Right atrium auricular region (tissue), 2 donors: ENCODE measurements at regions not wholly inside any gene's neighbourhood (a gene's known extent, or its start where the extent isn't known, plus 50 kb on each side); places are given as distances from the start of the nearest gene placed in this dataset.

Source experiments
- DNase-seq: peaks from one replicate; pipeline ENCODE4 v3.0.0-alpha.2; 2019; ENCODE audit warnings: low spot score
- H3K27ac ChIP-seq, 2 donors: fragments of 200-600 bp; sonication (generic); 1 replicate in 1 of 2; 2 replicates in 1 of 2; pipeline ENCODE4 v1.5.1; 2016 to 2019
- H3K27me3 ChIP-seq, 2 donors: fragments of 200-600 bp; sonication (generic); one replicate each; pipeline versions ENCODE4 v1.5.1 to v1.6.0; 2017 to 2019
- H3K36me3 ChIP-seq: fragments of 200-600 bp; sonication (generic); one replicate; pipeline ENCODE4 v1.5.1; 2016
- H3K4me1 ChIP-seq, 2 donors: fragments of 200-600 bp; sonication (generic); one replicate each; pipeline versions ENCODE4 v1.5.1 to v1.6.0; 2017 to 2019
- H3K4me3 ChIP-seq, 2 donors: fragments of 200-600 bp; sonication (generic); 1 replicate in 1 of 2; 2 replicates in 1 of 2; pipeline ENCODE4 v1.5.1; 2017 to 2019; ENCODE audit warnings: mild to moderate bottlenecking in 1 of 2, moderate library complexity in 1 of 2
- H3K9me3 ChIP-seq, 2 donors: fragments of 200-600 bp; sonication (generic); one replicate each; pipeline ENCODE4 v1.5.1; 2019
- CTCF ChIP-seq, 2 donors: fragments of 200-600 bp; sonication (generic); IDR thresholded peaks; one replicate each; pipeline ENCODE4 v1.5.1; 2019; ENCODE audit warnings: antibody characterized with exemption in 2 of 2

GRCh38 chr6:44650495-44650894, 263.0 kb downstream of the CDC5L start:
- Histone ChIP-seq H3K4me1 (peaks cover 0 to 3% of the 10 kb centered on the region in 2 donors), H3K9me3 (peaks cover 0 to 3% of the 10 kb centered on the region in 2 donors), H3K27me3 (no peaks in the 10 kb centered on the region), H3K4me3 (no peak overlapping the region), H3K36me3 (no peaks in the 10 kb centered on the region), H3K27ac (no peak overlapping the region)
- no peak for TF ChIP-seq CTCF (IDR thresholded peaks at IDR 0.05)
- DNase-seq, result no peak

- Histone ChIP-seq H3K27ac (no peak overlapping the region), H3K27me3 (no peaks in the 10 kb centered on the region), H3K36me3 (no peaks in the 10 kb centered on the region), H3K4me3 (no peak overlapping the region), H3K4me1 (peaks cover 0 to 6% of the 10 kb centered on the region in 2 donors), H3K9me3 (peaks cover 0 to 3% of the 10 kb centered on the region in 2 donors)
- no peak for TF ChIP-seq CTCF (IDR thresholded peaks at IDR 0.05)
- no peak for DNase-seq
These were observed 263.4 kb downstream of the CDC5L start for GRCh38 chr6:44650947-44651346.

GRCh38 chr6:44651604-44652003, 264.1 kb downstream of the CDC5L start:
- Histone ChIP-seq H3K4me1 (peaks cover 0 to 6% of the 10 kb centered on the region in 2 donors), H3K27me3 (no peaks in the 10 kb centered on the region), H3K4me3 (no peak overlapping the region), H3K36me3 (no peaks in the 10 kb centered on the region), H3K9me3 (peaks cover 0 to 3% of the 10 kb centered on the region in 2 donors), H3K27ac (no peak overlapping the region)
- TF ChIP-seq CTCF (IDR thresholded peaks at IDR 0.05), result no peak
- DNase-seq, result no peak

GRCh38 chr6:44652547-44652946, 265.0 kb downstream of the CDC5L start:
- H3K27me3 ChIP-seq, result no peaks in the 10 kb centered on the region
- peaks cover 0 to 6% of the 10 kb centered on the region in 2 donors for H3K4me1 ChIP-seq
- no peak for DNase-seq
- peaks cover 0 to 3% of the 10 kb centered on the region in 2 donors for H3K9me3 ChIP-seq
- H3K27ac ChIP-seq, result no peak overlapping the region
- no peak overlapping the region for H3K4me3 ChIP-seq
- no peaks in the 10 kb centered on the region for H3K36me3 ChIP-seq
- TF ChIP-seq CTCF (IDR thresholded peaks at IDR 0.05), result no peak

- Histone ChIP-seq H3K4me3 (no peak overlapping the region), H3K36me3 (no peaks in the 10 kb centered on the region), H3K27me3 (no peaks in the 10 kb centered on the region), H3K27ac (no peak overlapping the region), H3K4me1 (peaks cover 0 to 6% of the 10 kb centered on the region in 2 donors), H3K9me3 (peaks cover 0 to 3% of the 10 kb centered on the region in 2 donors)
- TF ChIP-seq CTCF (IDR thresholded peaks at IDR 0.05), result no peak
- no peak for DNase-seq
These were observed 265.6 kb downstream of the CDC5L start for GRCh38 chr6:44653091-44653490.

GRCh38 chr6:44653761-44654218, 266.3 kb downstream of the CDC5L start:
- Histone ChIP-seq H3K27ac (no peak overlapping the region), H3K36me3 (no peaks in the 10 kb centered on the region), H3K27me3 (no peaks in the 10 kb centered on the region), H3K4me3 (no peak overlapping the region), H3K9me3 (no peaks in the 10 kb centered on the region), H3K4me1 (peaks cover 0 to 6% of the 10 kb centered on the region in 2 donors)
- DNase-seq, result no peak
- TF ChIP-seq CTCF (IDR thresholded peaks at IDR 0.05), result no peak
